ENCODE measurements at regions not wholly inside any gene's neighbourhood (a gene's known extent, or its start where the extent isn't known, plus 50 kb on each side); places are given as distances from the start of the nearest gene placed in this dataset.

DNA sequence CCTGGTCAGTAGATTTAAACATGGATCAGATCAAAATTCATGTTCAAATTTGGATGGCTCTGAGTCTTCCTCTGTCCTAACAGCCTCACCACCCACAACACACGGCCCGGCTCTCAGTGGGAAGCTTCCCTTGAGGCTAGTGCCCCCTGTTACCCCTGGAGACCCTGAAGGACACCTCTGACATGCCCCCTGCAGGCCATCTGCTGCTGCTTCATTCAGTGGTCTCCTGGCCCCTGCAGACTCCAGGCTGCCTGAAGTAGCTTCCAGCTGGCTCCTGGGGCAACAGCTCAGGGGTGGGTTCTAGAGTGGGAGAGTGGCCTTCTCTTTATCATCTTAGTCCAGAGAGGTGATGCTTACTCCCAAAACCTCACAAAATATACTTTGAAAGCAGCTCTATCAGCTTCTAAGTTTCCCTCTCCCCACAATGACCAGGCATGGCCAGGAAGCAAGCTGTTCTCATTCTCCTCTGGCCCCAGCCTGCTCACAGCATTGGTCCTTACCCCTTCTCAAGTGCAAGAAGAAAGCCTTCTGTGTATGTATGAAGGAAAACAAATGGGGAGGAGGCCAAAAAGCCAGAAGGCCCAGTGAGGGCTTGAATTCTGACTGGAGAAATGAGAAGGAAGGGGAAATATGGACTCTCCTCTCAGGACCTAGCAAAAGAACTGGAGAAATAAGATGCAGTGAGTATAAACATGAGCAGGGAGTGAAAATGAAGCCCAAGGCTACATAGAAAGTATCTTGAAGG lies 189.6 kb upstream of the INHBA start:
- H3K4me1 ChIP-seq = peaks cover 0 to 17% (median 7%) of the 10 kb centered on the region in 4 donors
- H3K36me3 ChIP-seq = no peaks in the 10 kb centered on the region
- no peaks in the 10 kb centered on the region for H3K27me3 ChIP-seq
- TF ChIP-seq, protein P1, sequence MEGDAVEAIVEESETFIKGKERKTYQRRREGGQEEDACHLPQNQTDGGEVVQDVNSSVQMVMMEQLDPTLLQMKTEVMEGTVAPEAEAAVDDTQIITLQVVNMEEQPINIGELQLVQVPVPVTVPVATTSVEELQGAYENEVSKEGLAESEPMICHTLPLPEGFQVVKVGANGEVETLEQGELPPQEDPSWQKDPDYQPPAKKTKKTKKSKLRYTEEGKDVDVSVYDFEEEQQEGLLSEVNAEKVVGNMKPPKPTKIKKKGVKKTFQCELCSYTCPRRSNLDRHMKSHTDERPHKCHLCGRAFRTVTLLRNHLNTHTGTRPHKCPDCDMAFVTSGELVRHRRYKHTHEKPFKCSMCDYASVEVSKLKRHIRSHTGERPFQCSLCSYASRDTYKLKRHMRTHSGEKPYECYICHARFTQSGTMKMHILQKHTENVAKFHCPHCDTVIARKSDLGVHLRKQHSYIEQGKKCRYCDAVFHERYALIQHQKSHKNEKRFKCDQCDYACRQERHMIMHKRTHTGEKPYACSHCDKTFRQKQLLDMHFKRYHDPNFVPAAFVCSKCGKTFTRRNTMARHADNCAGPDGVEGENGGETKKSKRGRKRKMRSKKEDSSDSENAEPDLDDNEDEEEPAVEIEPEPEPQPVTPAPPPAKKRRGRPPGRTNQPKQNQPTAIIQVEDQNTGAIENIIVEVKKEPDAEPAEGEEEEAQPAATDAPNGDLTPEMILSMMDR (IDR thresholded peaks at IDR 0.05) = no peak
- intact Hi-C loops (cut with DNase I; ENCODE audit: low total_unique reads) = no loop called here
- H3K4me3 ChIP-seq = no peak overlapping the region
- H3K9me3 ChIP-seq = no peaks in the 10 kb centered on the region
- peak overlapping the region; percentile 11 to 39 for H3K27ac ChIP-seq
- no peak for DNase-seq

DNA sequence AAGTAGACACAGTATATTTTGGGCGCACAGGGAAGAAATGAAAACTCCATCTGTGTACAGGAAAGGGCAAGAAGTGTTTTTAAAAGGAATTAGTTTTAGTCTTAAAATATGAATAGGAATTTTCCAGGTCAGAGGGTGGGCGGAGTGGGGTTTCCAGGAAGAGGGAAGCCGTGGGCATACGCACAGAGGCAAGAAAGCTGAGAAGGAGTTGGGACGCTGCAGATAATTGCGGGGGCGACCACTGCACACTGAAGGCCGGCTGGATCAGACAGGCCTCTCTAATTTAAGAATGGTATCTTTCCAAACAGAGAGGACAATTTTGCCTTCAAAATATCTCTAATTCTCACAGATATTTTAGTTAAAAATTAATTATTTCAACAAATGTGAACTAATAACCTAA lies 189.1 kb upstream of the INHBA start:
- no peak overlapping the region for H3K4me3 ChIP-seq
- H3K9me3 ChIP-seq = no peaks in the 10 kb centered on the region
- no peaks in the 10 kb centered on the region for H3K27me3 ChIP-seq
- intact Hi-C loops (cut with DNase I; ENCODE audit: low total_unique reads) = no loop called here
- H3K4me1 ChIP-seq = peaks cover 0 to 23% (median 12%) of the 10 kb centered on the region in 4 donors
- TF ChIP-seq, protein P1 (IDR thresholded peaks at IDR 0.05) = no peak
- no peaks in the 10 kb centered on the region for H3K36me3 ChIP-seq
- DNase-seq = no peak
- H3K27ac ChIP-seq = peak overlapping the region; percentile 11 to 39

DNA sequence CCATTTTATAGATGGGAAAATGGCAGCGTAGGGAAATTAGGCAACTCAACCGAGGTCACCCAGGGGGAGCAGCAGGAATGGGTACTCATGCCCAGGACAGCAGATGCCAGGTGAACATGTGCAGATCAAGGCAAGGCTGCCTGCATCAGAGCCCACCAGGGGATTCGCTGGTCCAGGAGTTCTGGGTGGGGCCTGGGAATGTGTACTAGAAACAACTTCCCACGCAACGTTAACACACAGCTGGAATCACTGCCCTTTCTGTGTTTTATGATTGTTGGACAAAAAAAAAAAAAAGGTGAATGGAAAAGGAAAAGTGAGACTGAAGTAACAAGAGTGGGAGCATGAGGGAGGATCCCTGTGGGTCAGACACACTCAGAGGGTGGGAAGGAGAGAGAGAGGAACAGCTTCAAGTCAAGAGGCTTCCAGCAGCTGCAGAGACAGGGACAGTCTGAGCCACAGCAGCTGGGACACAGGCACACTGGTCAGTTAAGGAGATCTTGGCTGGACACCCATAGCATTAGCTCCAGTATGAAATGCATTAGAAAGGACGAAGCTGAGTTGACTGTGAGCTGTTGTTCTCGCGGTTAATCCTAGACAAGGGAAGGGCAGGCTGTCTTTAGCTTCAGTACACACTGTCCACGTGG lies 187.9 kb upstream of the INHBA start:
- Histone ChIP-seq H3K4me1 (peaks cover 0 to 35% (median 24%) of the 10 kb centered on the region in 4 donors), H3K4me3 (no peak overlapping the region), H3K27ac (peak overlapping the region in 1 of 2 donors; percentile 39), H3K9me3 (no peaks in the 10 kb centered on the region), H3K36me3 (no peaks in the 10 kb centered on the region), H3K27me3 (no peaks in the 10 kb centered on the region)
- DNase-seq = no peak
- TF ChIP-seq, protein P1 (IDR thresholded peaks at IDR 0.05) = no peak
- intact Hi-C loops (cut with DNase I; ENCODE audit: low total_unique reads) = no loop called here

- Histone ChIP-seq H3K9me3 (no peaks in the 10 kb centered on the region), H3K27me3 (no peaks in the 10 kb centered on the region), H3K36me3 (no peaks in the 10 kb centered on the region), H3K4me3 (no peak overlapping the region), H3K4me1 (peaks cover 0 to 47% (median 34%) of the 10 kb centered on the region in 4 donors), H3K27ac (no peak overlapping the region)
- intact Hi-C loops (cut with DNase I; ENCODE audit: low total_unique reads) = no loop called here
- TF ChIP-seq, protein P1 (IDR thresholded peaks at IDR 0.05) = no peak
- no peak for DNase-seq
Observed at GRCh38 chr7:41889472-41889871, 186.6 kb upstream of the INHBA start.

DNA sequence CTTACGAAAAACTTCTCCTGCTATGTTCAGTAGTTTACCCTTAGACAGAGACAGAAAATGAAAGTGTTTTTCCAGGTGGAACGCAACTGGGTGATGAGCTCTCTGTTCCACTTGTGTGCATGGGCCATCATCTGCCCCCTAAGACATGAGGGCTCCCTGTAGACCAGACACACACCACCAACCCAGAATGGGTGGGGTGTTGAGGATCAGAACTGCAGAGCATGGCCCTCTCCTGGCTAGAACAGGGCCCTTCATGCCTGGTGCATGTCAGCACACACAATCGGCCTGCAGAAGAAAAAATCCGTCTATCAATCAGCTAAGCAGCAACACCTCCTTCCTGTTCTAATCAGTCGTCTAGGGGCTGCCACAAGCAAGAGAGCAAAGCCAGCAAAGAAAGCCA lies 186.2 kb upstream of the INHBA start:
- no peak for DNase-seq
- intact Hi-C loops (cut with DNase I; ENCODE audit: low total_unique reads) = no loop called here
- TF ChIP-seq, protein P1 (IDR thresholded peaks at IDR 0.05) = no peak
- Histone ChIP-seq H3K4me1 (peaks cover 0 to 52% (median 34%) of the 10 kb centered on the region in 4 donors), H3K36me3 (no peaks in the 10 kb centered on the region), H3K4me3 (no peak overlapping the region), H3K27me3 (no peaks in the 10 kb centered on the region), H3K9me3 (no peaks in the 10 kb centered on the region), H3K27ac (no peak overlapping the region)
